ENCODE measurements at regions not wholly inside any gene's neighbourhood (a gene's known extent, or its start where the extent isn't known, plus 50 kb on each side); places are given as distances from the start of the nearest gene placed in this dataset.
"Not testable (repeated sequence)": the region's sequence is repeated elsewhere in the genome, so short reads cannot be mapped to it uniquely, and the experiment has no call there.

GRCh38 chr1:172849653-172850052 is 190.8 kb downstream of the FASLG start:
- no peak for TF ChIP-seq CTCF (IDR thresholded peaks at IDR 0.05; ENCODE audit: insufficient read depth, low read length)
- H3K4me3 ChIP-seq (ENCODE audit: low read depth, low read length) = no peak overlapping the region

GRCh38 chr1:172851077-172851476 is 192.2 kb downstream of the FASLG start:
- no peak overlapping the region for H3K4me3 ChIP-seq (ENCODE audit: low read depth, low read length)
- TF ChIP-seq CTCF (IDR thresholded peaks at IDR 0.05; ENCODE audit: insufficient read depth, low read length) = no peak
- DNase-seq (ENCODE audit: low read depth) = no peak

More at GRCh38 chr1:172849653-172850052, 190.8 kb downstream of the FASLG start:
- no peak for DNase-seq (ENCODE audit: low read depth)

GRCh38 chr1:172851856-172852255 is 193.0 kb downstream of the FASLG start:
- no peak for DNase-seq (ENCODE audit: low read depth)
- TF ChIP-seq CTCF (IDR thresholded peaks at IDR 0.05; ENCODE audit: insufficient read depth, low read length) = no peak
- H3K4me3 ChIP-seq (ENCODE audit: low read depth, low read length) = no peak overlapping the region

- not testable (repeated sequence) for DNase-seq (ENCODE audit: low read depth); H3K4me3 ChIP-seq (ENCODE audit: low read depth, low read length)
These were observed 194.8 kb downstream of the TNFSF18 start for GRCh38 chr1:172855983-172856382.

GRCh38 chr1:172863031-172863430 is 187.7 kb downstream of the TNFSF18 start:
- TF ChIP-seq CTCF (IDR thresholded peaks at IDR 0.05; ENCODE audit: insufficient read depth, low read length) = no peak
- H3K4me3 ChIP-seq (ENCODE audit: low read depth, low read length) = no peak overlapping the region
- no peak for DNase-seq (ENCODE audit: low read depth)

GRCh38 chr1:172867216-172867818 is 183.4 kb downstream of the TNFSF18 start:
- no peak for TF ChIP-seq CTCF (IDR thresholded peaks at IDR 0.05; ENCODE audit: insufficient read depth, low read length)
- DNase-seq (ENCODE audit: low read depth) = no peak
- no peak overlapping the region for H3K4me3 ChIP-seq (ENCODE audit: low read depth, low read length)

- H3K4me3 ChIP-seq (ENCODE audit: low read depth, low read length) = no peak overlapping the region
- DNase-seq (ENCODE audit: low read depth) = no peak
- no peak for TF ChIP-seq CTCF (IDR thresholded peaks at IDR 0.05; ENCODE audit: insufficient read depth, low read length)
These were observed 179.7 kb downstream of the TNFSF18 start for GRCh38 chr1:172870901-172871606.
